GM06990 (cell line): ENCODE measurements at regions not wholly inside any gene's neighbourhood (a gene's known extent, or its start where the extent isn't known, plus 50 kb on each side); places are given as distances from the start of the nearest gene placed in this dataset.

ENCODE experiments used
- DNase-seq: peaks from one replicate; pipeline ENCODE4 v3.0.0-alpha.2; 2011; ENCODE audit not compliant: insufficient read length; ENCODE audit errors: extremely low read depth
- H3K27me3 ChIP-seq: replicated peaks from 2 replicates; pipeline ENCODE4 v1.6.0; 2011; ENCODE audit warnings: low read length; ENCODE audit not compliant: control insufficient read depth, insufficient read depth
- H3K36me3 ChIP-seq: 2 replicates; pipeline ENCODE4 v1.5.1; 2011; ENCODE audit warnings: low read length; ENCODE audit not compliant: control insufficient read depth, insufficient read depth
- H3K4me3 ChIP-seq: replicated peaks from 2 replicates; pipeline ENCODE4 v1.5.1; 2011; ENCODE audit warnings: low read depth, mild to moderate bottlenecking, control low read depth, low read length
- TF ChIP-seq, protein P1 (sequence below): IDR thresholded peaks from 2 replicates; pipeline ENCODE4 v1.5.1; 2011; ENCODE audit warnings: low read length, control low read depth, mild to moderate bottlenecking, inconsistent platforms; ENCODE audit not compliant: insufficient read depth, poor library complexity, severe bottlenecking

- Histone ChIP-seq H3K27me3 (no peaks in the 10 kb centered on the region; the same call in 1 of the 2 replicates), H3K36me3 (no peaks in the 10 kb centered on the region), H3K4me3 (no peak overlapping the region)
- TF ChIP-seq, protein P1, sequence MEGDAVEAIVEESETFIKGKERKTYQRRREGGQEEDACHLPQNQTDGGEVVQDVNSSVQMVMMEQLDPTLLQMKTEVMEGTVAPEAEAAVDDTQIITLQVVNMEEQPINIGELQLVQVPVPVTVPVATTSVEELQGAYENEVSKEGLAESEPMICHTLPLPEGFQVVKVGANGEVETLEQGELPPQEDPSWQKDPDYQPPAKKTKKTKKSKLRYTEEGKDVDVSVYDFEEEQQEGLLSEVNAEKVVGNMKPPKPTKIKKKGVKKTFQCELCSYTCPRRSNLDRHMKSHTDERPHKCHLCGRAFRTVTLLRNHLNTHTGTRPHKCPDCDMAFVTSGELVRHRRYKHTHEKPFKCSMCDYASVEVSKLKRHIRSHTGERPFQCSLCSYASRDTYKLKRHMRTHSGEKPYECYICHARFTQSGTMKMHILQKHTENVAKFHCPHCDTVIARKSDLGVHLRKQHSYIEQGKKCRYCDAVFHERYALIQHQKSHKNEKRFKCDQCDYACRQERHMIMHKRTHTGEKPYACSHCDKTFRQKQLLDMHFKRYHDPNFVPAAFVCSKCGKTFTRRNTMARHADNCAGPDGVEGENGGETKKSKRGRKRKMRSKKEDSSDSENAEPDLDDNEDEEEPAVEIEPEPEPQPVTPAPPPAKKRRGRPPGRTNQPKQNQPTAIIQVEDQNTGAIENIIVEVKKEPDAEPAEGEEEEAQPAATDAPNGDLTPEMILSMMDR: no peak
- no peak for DNase-seq
These were observed 55.1 kb upstream of the NXF3 start for GRCh38 chrX:103148075-103148474.
